HFF-Myc (cell line): ENCODE measurements at regions not wholly inside any gene's neighbourhood (a gene's known extent, or its start where the extent isn't known, plus 50 kb on each side); places are given as distances from the start of the nearest gene placed in this dataset.
"Not testable (repeated sequence)": the region's sequence is repeated elsewhere in the genome, so short reads cannot be mapped to it uniquely, and the experiment has no call there.

Experiments used
- DNase-seq: peaks from one replicate; pipeline ENCODE4 v3.0.0-alpha.2; 2011; ENCODE audit warnings: low read depth; ENCODE audit errors: extremely low read depth
- H3K4me3 ChIP-seq: replicated peaks from 2 replicates; pipeline ENCODE4 v1.5.1; 2011; ENCODE audit warnings: low read depth, mild to moderate bottlenecking, control low read depth, low read length
- CTCF ChIP-seq: IDR thresholded peaks from 2 replicates; pipeline ENCODE4 v1.5.1; 2012; ENCODE audit warnings: mild to moderate bottlenecking, low read depth, low read length, control low read depth; ENCODE audit errors: missing control alignments

GRCh38 chr4:131750006-131750405 is 1399.1 kb upstream of the PCDH10 start:
- not testable (repeated sequence) for DNase-seq, H3K4me3 ChIP-seq

- not testable (repeated sequence) for H3K4me3 ChIP-seq, DNase-seq
Observed at GRCh38 chr4:131750469-131750868, 1398.6 kb upstream of the PCDH10 start.

GRCh38 chr4:131762234-131762633 is 1386.9 kb upstream of the PCDH10 start:
- DNase-seq, H3K4me3 ChIP-seq: not testable (repeated sequence)

GRCh38 chr4:131764730-131765129 is 1384.4 kb upstream of the PCDH10 start:
- H3K4me3 ChIP-seq = no peak overlapping the region
- no peak for DNase-seq
- TF ChIP-seq CTCF = no peak

- peak; percentile 92 for DNase-seq
- H3K4me3 ChIP-seq = not testable (repeated sequence)
Observed at GRCh38 chr4:131774382-131774781, 1374.7 kb upstream of the PCDH10 start.

GRCh38 chr4:131810565-131810964 is 1338.5 kb upstream of the PCDH10 start:
- not testable (repeated sequence) for H3K4me3 ChIP-seq
- peak; percentile 4 for DNase-seq
